Astrocyte (in vitro differentiated cells and primary cell): ENCODE measurements at regions not wholly inside any gene's neighbourhood (a gene's known extent, or its start where the extent isn't known, plus 50 kb on each side); places are given as distances from the start of the nearest gene placed in this dataset.

Experiments
- DNase-seq: peaks from one replicate; pipeline ENCODE4 v3.0.0-alpha.2; 2010; ENCODE audit warnings: low read depth
- FAIRE-seq: peaks from 2 replicates; lab custom pipeline; 2011; peaks lifted over from hg19 to GRCh38; lab: Jason Lieb, UNC
- H2AFZ ChIP-seq: 2 replicates; pipeline ENCODE4 v1.6.0; 2012; ENCODE audit warnings: low read depth, low read length, inconsistent platforms
- H3K27ac ChIP-seq: 2 replicates; pipeline ENCODE4 v1.5.1; 2011; ENCODE audit warnings: low read depth, low read length, inconsistent platforms
- H3K27me3 ChIP-seq: 2 replicates; pipeline ENCODE4 v1.6.0; 2011; ENCODE audit warnings: low read length, inconsistent platforms; ENCODE audit not compliant: insufficient read depth
- H3K36me3 ChIP-seq: 2 replicates; pipeline ENCODE4 v1.5.1; 2011; ENCODE audit warnings: low read length, inconsistent platforms; ENCODE audit not compliant: insufficient read depth
- H3K4me1 ChIP-seq: 2 replicates; pipeline ENCODE4 v1.5.1; 2011; ENCODE audit warnings: low read length, inconsistent platforms; ENCODE audit not compliant: insufficient read depth
- H3K4me2 ChIP-seq: 2 replicates; pipeline ENCODE4 v1.6.0; 2012; ENCODE audit warnings: low read length, inconsistent platforms
- H3K4me3 ChIP-seq: 2 replicates; pipeline ENCODE4 v1.5.1; 2011; ENCODE audit warnings: low read depth, mild to moderate bottlenecking, low read length, inconsistent platforms; ENCODE audit not compliant: insufficient read depth
- H3K79me2 ChIP-seq: 2 replicates; pipeline ENCODE4 v1.6.0; 2012; ENCODE audit warnings: mild to moderate bottlenecking, low read length, inconsistent platforms; ENCODE audit not compliant: insufficient read depth
- H3K9ac ChIP-seq: 2 replicates; pipeline ENCODE4 v1.6.0; 2012; ENCODE audit warnings: mild to moderate bottlenecking, low read length, inconsistent platforms
- H3K9me3 ChIP-seq: 2 replicates; pipeline ENCODE4 v1.5.1; 2012; ENCODE audit warnings: low read depth, mild to moderate bottlenecking, low read length, inconsistent platforms; ENCODE audit not compliant: insufficient read depth
- H4K20me1 ChIP-seq: 2 replicates; pipeline ENCODE4 v1.6.0; 2012; ENCODE audit warnings: low read length, inconsistent platforms; ENCODE audit not compliant: insufficient read depth
- H3K27ac Mint-ChIP-seq: one replicate; pipeline ENCODE4 v1.8.0; 2021; ENCODE audit warnings: mild to moderate bottlenecking, mixed read lengths; ENCODE audit not compliant: unreplicated experiment
- H3K27me3 Mint-ChIP-seq: one replicate; pipeline ENCODE4 v1.8.0; 2021; ENCODE audit warnings: low read depth, mixed read lengths; ENCODE audit not compliant: unreplicated experiment
- H3K36me3 Mint-ChIP-seq: one replicate; pipeline ENCODE4 v1.8.0; 2021; ENCODE audit warnings: low read depth, mixed read lengths; ENCODE audit not compliant: unreplicated experiment
- H3K4me1 Mint-ChIP-seq: one replicate; pipeline ENCODE4 v1.8.0; 2021; ENCODE audit warnings: low read depth, mixed read lengths; ENCODE audit not compliant: unreplicated experiment
- H3K4me3 Mint-ChIP-seq: one replicate; pipeline ENCODE4 v1.8.0; 2021; ENCODE audit warnings: mild to moderate bottlenecking, moderate library complexity, mixed read lengths; ENCODE audit not compliant: unreplicated experiment
- H3K9me3 Mint-ChIP-seq: one replicate; pipeline ENCODE4 v1.8.0; 2021; ENCODE audit warnings: mild to moderate bottlenecking, mixed read lengths; ENCODE audit not compliant: unreplicated experiment
- EZH2 ChIP-seq: IDR thresholded peaks from 2 replicates; pipeline ENCODE4 v1.6.1; 2012; ENCODE audit warnings: mild to moderate bottlenecking, low read length, inconsistent platforms; ENCODE audit not compliant: insufficient read depth
- TF ChIP-seq, protein P1 (sequence below): IDR thresholded peaks from 2 replicates; pipeline ENCODE4 v1.5.1; 2011; ENCODE audit warnings: low read depth, mild to moderate bottlenecking, inconsistent platforms, low read length, moderate library complexity; ENCODE audit not compliant: insufficient read depth

DNA sequence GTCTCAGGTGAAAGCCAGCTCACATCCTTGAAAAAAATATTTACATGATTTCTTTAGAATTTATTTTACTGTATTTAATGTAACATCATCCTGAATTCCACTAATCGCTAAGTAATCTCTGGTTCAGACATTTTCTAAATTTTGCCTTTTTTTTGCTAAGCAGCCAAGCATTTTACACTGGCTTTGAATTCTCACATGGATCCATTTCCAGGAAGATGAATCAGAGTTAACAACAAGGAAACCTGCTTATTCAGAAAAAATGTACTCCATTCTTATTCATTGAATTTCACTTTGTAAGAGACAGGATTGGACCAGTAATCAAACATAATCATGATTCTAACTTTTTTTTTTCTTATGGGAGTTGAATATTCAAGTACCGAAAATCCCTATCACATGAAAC is 1785.1 kb upstream of the FLRT2 start:
- TF ChIP-seq, protein P1, sequence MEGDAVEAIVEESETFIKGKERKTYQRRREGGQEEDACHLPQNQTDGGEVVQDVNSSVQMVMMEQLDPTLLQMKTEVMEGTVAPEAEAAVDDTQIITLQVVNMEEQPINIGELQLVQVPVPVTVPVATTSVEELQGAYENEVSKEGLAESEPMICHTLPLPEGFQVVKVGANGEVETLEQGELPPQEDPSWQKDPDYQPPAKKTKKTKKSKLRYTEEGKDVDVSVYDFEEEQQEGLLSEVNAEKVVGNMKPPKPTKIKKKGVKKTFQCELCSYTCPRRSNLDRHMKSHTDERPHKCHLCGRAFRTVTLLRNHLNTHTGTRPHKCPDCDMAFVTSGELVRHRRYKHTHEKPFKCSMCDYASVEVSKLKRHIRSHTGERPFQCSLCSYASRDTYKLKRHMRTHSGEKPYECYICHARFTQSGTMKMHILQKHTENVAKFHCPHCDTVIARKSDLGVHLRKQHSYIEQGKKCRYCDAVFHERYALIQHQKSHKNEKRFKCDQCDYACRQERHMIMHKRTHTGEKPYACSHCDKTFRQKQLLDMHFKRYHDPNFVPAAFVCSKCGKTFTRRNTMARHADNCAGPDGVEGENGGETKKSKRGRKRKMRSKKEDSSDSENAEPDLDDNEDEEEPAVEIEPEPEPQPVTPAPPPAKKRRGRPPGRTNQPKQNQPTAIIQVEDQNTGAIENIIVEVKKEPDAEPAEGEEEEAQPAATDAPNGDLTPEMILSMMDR, result no peak
- TF ChIP-seq EZH2, result no peak
- no peak overlapping the region for H3K4me3 ChIP-seq
- DNase-seq (no peak), FAIRE-seq (no peak)
- H3K36me3 Mint-ChIP-seq, result no peaks in the 10 kb centered on the region
- no peak overlapping the region for H3K9ac ChIP-seq
- H3K36me3 ChIP-seq, result no peaks in the 10 kb centered on the region
- H3K79me2 ChIP-seq, result no peaks in the 10 kb centered on the region
- H3K4me1 Mint-ChIP-seq, result no peaks in the 10 kb centered on the region
- H3K27me3 Mint-ChIP-seq, result no peaks in the 10 kb centered on the region
- no peaks in the 10 kb centered on the region for H3K4me1 ChIP-seq
- no peaks in the 10 kb centered on the region for H3K9me3 Mint-ChIP-seq
- no peaks in the 10 kb centered on the region for H3K27me3 ChIP-seq
- no peak overlapping the region for H3K27ac ChIP-seq
- H3K9me3 ChIP-seq, result no peaks in the 10 kb centered on the region
- no peak overlapping the region for H3K4me3 Mint-ChIP-seq
- H3K27ac Mint-ChIP-seq, result no peak overlapping the region
- H3K4me2 ChIP-seq, result no peak overlapping the region
- no peaks in the 10 kb centered on the region for H4K20me1 ChIP-seq
- H2AFZ ChIP-seq, result no peak overlapping the region

DNA sequence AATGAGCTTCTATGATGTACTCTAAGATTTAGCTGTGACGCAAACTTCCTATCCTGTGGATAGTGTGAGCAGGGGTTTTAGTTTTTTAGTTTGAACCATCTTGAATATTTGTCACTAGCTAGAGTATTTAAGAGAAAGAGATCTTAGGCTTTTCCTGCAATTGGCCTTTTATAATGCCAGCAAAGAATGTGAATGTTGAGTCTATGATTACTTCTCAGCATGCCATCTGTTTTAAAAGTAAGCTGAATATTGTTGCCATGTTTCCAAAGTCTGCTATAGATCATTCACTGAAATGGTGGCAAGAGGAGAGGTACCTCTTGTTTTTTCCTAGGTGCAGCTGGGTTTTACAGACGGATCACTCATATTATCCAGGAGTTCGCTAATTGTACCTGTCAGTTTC is 1783.6 kb upstream of the FLRT2 start:
- H3K27me3 Mint-ChIP-seq, result no peaks in the 10 kb centered on the region
- FAIRE-seq, result no peak
- H3K79me2 ChIP-seq, result no peaks in the 10 kb centered on the region
- H3K4me3 ChIP-seq, result no peak overlapping the region
- H3K4me2 ChIP-seq, result no peak overlapping the region
- H3K4me1 Mint-ChIP-seq, result no peaks in the 10 kb centered on the region
- no peaks in the 10 kb centered on the region for H3K9me3 ChIP-seq
- H3K27me3 ChIP-seq, result no peaks in the 10 kb centered on the region
- H2AFZ ChIP-seq, result no peak overlapping the region
- no peaks in the 10 kb centered on the region for H3K36me3 ChIP-seq
- H3K36me3 Mint-ChIP-seq, result no peaks in the 10 kb centered on the region
- no peak for DNase-seq
- no peak for TF ChIP-seq EZH2
- TF ChIP-seq, protein P1, result no peak
- H4K20me1 ChIP-seq, result no peaks in the 10 kb centered on the region
- H3K9me3 Mint-ChIP-seq, result no peaks in the 10 kb centered on the region
- no peaks in the 10 kb centered on the region for H3K4me1 ChIP-seq
- no peak overlapping the region for H3K9ac ChIP-seq
- H3K4me3 Mint-ChIP-seq, result no peak overlapping the region
- H3K27ac Mint-ChIP-seq, result no peak overlapping the region
- H3K27ac ChIP-seq, result no peak overlapping the region

DNA sequence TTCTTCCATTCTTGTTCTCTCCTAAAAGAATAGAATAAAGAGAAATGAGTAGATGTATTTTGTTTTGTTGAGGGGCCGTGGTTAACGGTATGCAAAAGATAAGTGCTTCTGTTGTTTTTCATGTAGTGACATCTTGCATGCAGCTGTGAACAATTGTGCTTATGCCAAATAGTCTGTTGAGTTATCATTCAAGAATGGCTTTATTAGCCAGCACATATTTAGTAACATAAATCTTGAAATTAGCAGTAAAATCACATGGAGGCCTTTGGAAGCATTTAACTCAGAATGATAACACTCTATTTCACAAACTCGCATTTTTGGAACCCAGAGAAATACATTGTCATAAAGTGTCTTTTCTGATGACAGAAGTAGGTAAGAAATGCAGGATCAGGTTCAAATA is 1772.0 kb upstream of the FLRT2 start:
- Histone ChIP-seq H2AFZ (no peak overlapping the region), H3K9me3 (no peaks in the 10 kb centered on the region), H3K4me1 (no peaks in the 10 kb centered on the region), H3K9ac (no peak overlapping the region), H3K27me3 (no peaks in the 10 kb centered on the region), H4K20me1 (no peaks in the 10 kb centered on the region), H3K36me3 (no peaks in the 10 kb centered on the region), H3K4me2 (no peak overlapping the region), H3K79me2 (no peaks in the 10 kb centered on the region), H3K4me3 (no peak overlapping the region), H3K27ac (no peak overlapping the region)
- Mint-ChIP-seq H3K4me3 (no peak overlapping the region), H3K27ac (no peak overlapping the region), H3K27me3 (no peaks in the 10 kb centered on the region), H3K4me1 (no peaks in the 10 kb centered on the region), H3K9me3 (no peaks in the 10 kb centered on the region), H3K36me3 (no peaks in the 10 kb centered on the region)
- FAIRE-seq (no peak), DNase-seq (peak; percentile 1)
- no peak for TF ChIP-seq EZH2
- TF ChIP-seq, protein P1, result no peak
